HL-60 (cell line): ENCODE measurements at regions not wholly inside any gene's neighbourhood (a gene's known extent, or its start where the extent isn't known, plus 50 kb on each side); places are given as distances from the start of the nearest gene placed in this dataset.

Source experiments
- CTCF ChIP-seq: IDR thresholded peaks from one replicate; pipeline ENCODE4 v1.5.1; 2011; ENCODE audit warnings: low read length, control low read depth, inconsistent platforms; ENCODE audit not compliant: insufficient read depth
- GABPA ChIP-seq: IDR thresholded peaks from 2 replicates; pipeline ENCODE4 v1.6.1; 2012; ENCODE audit warnings: low read depth
- POLR2AphosphoS5 ChIP-seq: IDR thresholded peaks from 2 replicates; pipeline ENCODE4 v1.6.1; 2012; ENCODE audit warnings: low read depth
- REST ChIP-seq: IDR thresholded peaks from 2 replicates; pipeline ENCODE4 v1.6.1; 2012; ENCODE audit warnings: low read depth; ENCODE audit not compliant: insufficient replicate concordance
- SPI1 ChIP-seq: IDR thresholded peaks from 2 replicates; pipeline ENCODE4 v1.6.1; 2012; ENCODE audit warnings: low read depth, mild to moderate bottlenecking, borderline replicate concordance

GRCh38 chr18:67650686-67651385 is 134.3 kb upstream of the DSEL start:
- TF ChIP-seq REST (no peak), CTCF (no peak), POLR2AphosphoS5 (no peak), SPI1 (no peak), GABPA (no peak)
